Ishikawa (cell line): ENCODE measurements at regions not wholly inside any gene's neighbourhood (a gene's known extent, or its start where the extent isn't known, plus 50 kb on each side); places are given as distances from the start of the nearest gene placed in this dataset.

Experiments
- CEBPB ChIP-seq: IDR thresholded peaks from 2 replicates; pipeline ENCODE4 v1.6.1; 2012
- EP300 ChIP-seq: IDR thresholded peaks from 2 replicates; pipeline ENCODE4 v1.6.1; 2012; ENCODE audit warnings: borderline replicate concordance
- FOXM1 ChIP-seq: IDR thresholded peaks from 2 replicates; pipeline ENCODE4 v1.6.1; 2012; ENCODE audit warnings: low read depth, borderline replicate concordance
- RAD21 ChIP-seq: IDR thresholded peaks from 2 replicates; pipeline ENCODE4 v1.6.1; 2012; ENCODE audit warnings: low read depth
- REST ChIP-seq: IDR thresholded peaks from 2 replicates; pipeline ENCODE4 v1.6.1; 2012; ENCODE audit warnings: low read depth, mild to moderate bottlenecking
- USF1 ChIP-seq: IDR thresholded peaks from 2 replicates; pipeline ENCODE4 v1.6.1; 2012

- no peak for TF ChIP-seq EP300
- TF ChIP-seq RAD21 = no peak
- no peak for TF ChIP-seq REST
- TF ChIP-seq FOXM1 = no peak
- no peak for TF ChIP-seq CEBPB
- TF ChIP-seq USF1 = no peak
Measured at GRCh38 chr7:136171233-136171632, 194.1 kb upstream of the MTPN start.
